ENCODE measurements at regions not wholly inside any gene's neighbourhood (a gene's known extent, or its start where the extent isn't known, plus 50 kb on each side); places are given as distances from the start of the nearest gene placed in this dataset.

DNA sequence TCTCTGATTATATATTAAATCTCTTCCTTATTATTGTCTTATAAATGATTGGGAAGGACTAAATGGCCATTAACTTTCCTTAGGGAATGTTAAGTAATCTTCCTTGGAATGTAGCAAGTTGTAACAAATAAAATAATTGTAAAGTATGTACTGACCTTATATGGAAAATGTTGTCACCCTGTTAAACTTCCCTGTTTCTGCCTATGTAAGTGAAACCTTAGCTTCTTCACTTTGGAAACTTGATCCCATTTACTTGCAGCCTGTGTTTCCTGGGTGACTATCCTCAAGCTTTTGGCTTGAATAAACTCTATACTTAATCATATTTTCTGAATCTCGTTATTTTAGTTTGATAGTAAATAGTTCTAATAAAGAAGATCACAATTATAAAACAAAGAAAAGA is 519.5 kb upstream of the PTCHD4 start:
- 90% methylated on average over 1 of the region's 1 CpG for WGBS
- no peak for DNase-seq (ENCODE audit: extremely low spot score)
- Histone ChIP-seq H3K27me3 (no peaks in the 10 kb centered on the region), H3K27ac (replicated peaks in 1 of 4) (no peak overlapping the region), H3K4me3 (no peak overlapping the region), H3K9me3 (no peaks in the 10 kb centered on the region), H3K36me3 (no peaks in the 10 kb centered on the region), H3K4me1 (no peaks in the 10 kb centered on the region)
- intact Hi-C loops (cut with DNase I) = no loop called here
- no peak for TF ChIP-seq POLR2A (IDR thresholded peaks at IDR 0.05; ENCODE audit: low read depth)
- TF ChIP-seq, protein P1, sequence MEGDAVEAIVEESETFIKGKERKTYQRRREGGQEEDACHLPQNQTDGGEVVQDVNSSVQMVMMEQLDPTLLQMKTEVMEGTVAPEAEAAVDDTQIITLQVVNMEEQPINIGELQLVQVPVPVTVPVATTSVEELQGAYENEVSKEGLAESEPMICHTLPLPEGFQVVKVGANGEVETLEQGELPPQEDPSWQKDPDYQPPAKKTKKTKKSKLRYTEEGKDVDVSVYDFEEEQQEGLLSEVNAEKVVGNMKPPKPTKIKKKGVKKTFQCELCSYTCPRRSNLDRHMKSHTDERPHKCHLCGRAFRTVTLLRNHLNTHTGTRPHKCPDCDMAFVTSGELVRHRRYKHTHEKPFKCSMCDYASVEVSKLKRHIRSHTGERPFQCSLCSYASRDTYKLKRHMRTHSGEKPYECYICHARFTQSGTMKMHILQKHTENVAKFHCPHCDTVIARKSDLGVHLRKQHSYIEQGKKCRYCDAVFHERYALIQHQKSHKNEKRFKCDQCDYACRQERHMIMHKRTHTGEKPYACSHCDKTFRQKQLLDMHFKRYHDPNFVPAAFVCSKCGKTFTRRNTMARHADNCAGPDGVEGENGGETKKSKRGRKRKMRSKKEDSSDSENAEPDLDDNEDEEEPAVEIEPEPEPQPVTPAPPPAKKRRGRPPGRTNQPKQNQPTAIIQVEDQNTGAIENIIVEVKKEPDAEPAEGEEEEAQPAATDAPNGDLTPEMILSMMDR (IDR thresholded peaks at IDR 0.05) = no peak
- no peak for TF ChIP-seq POLR2AphosphoS5 (IDR thresholded peaks at IDR 0.05)
- TF ChIP-seq EP300 (IDR thresholded peaks at IDR 0.05) = no peak

DNA sequence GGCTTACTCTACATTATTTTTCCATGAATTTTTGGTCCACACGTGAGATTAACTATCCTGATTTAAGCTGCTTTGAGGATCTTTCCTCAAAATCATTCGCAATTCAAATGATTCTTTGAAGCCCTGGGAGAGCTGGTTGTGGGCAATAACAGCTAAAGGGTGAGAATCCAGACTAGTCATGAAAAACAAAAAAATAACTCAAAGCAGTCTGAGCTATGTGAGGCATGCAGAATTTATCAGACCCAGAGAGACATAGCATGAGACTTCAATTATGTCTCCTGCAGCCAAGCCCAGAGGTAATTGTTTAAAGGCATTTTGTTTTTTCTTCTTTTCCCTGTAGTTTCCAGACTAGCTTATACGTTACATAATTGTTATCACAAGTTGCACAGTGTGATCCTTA is 517.3 kb upstream of the PTCHD4 start:
- no peaks in the 10 kb centered on the region for H3K27me3 ChIP-seq
- no peaks in the 10 kb centered on the region for H3K9me3 ChIP-seq
- H3K27ac ChIP-seq (replicated peaks in 1 of 4) = no peak overlapping the region
- no peaks in the 10 kb centered on the region for H3K36me3 ChIP-seq
- TF ChIP-seq POLR2AphosphoS5 (IDR thresholded peaks at IDR 0.05) = no peak
- TF ChIP-seq EP300 (IDR thresholded peaks at IDR 0.05) = no peak
- TF ChIP-seq, protein P1 (IDR thresholded peaks at IDR 0.05) = no peak
- TF ChIP-seq POLR2A (IDR thresholded peaks at IDR 0.05; ENCODE audit: low read depth) = no peak
- H3K4me1 ChIP-seq = no peaks in the 10 kb centered on the region
- intact Hi-C loops (cut with DNase I) = no loop called here
- no peak for DNase-seq (ENCODE audit: extremely low spot score)
- no peak overlapping the region for H3K4me3 ChIP-seq
- 72% methylated on average over 3 of the region's 3 CpGs for WGBS

DNA sequence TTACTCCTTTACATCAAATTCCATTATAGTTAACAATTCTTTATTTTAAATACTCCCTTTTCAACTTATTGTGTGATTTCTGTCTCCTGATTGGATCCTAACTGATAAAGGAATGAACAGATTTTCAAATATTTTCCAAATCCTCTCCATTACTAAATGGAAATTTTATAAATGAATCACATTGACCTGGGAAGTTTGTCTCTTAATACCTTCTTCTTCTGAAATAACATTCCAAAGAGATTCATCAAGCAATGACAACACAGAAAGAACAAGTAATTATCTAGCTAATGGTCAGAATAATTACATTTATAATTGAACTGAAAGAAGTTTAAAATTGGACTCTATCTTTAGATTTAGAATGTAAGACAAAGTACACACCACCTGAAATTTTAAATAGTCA is 515.4 kb upstream of the PTCHD4 start:
- H3K4me1 ChIP-seq = no peaks in the 10 kb centered on the region
- no peak for DNase-seq (ENCODE audit: extremely low spot score)
- TF ChIP-seq POLR2AphosphoS5 (IDR thresholded peaks at IDR 0.05) = no peak
- TF ChIP-seq, protein P1 (IDR thresholded peaks at IDR 0.05) = no peak
- no peak for TF ChIP-seq EP300 (IDR thresholded peaks at IDR 0.05)
- intact Hi-C loops (cut with DNase I) = no loop called here
- H3K27me3 ChIP-seq = no peaks in the 10 kb centered on the region
- no peak overlapping the region for H3K4me3 ChIP-seq
- no peak overlapping the region for H3K27ac ChIP-seq (replicated peaks in 1 of 4)
- H3K9me3 ChIP-seq = no peaks in the 10 kb centered on the region
- H3K36me3 ChIP-seq = no peaks in the 10 kb centered on the region

DNA sequence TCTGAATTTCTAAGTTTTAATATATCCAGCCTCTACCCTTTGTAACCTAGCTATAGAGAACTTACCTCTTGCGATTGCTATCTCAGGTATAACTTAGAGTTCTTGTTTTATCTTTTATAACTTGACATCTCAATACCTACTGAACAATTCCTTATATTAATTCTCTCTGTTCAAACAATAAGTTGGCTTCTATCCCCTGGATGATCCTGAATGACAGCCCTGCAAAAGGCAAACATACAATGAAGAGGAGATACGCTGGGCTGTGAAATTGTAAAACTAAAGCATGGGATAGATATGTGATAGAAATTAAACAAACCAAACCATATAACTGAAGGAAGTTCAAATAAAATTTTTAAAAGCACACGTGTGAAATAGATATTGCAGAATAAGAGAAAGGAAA is 513.6 kb upstream of the PTCHD4 start:
- 80% methylated on average over 3 of the region's 3 CpGs for WGBS
- intact Hi-C loops (cut with DNase I) = no loop called here
- no peaks in the 10 kb centered on the region for H3K9me3 ChIP-seq

DNA sequence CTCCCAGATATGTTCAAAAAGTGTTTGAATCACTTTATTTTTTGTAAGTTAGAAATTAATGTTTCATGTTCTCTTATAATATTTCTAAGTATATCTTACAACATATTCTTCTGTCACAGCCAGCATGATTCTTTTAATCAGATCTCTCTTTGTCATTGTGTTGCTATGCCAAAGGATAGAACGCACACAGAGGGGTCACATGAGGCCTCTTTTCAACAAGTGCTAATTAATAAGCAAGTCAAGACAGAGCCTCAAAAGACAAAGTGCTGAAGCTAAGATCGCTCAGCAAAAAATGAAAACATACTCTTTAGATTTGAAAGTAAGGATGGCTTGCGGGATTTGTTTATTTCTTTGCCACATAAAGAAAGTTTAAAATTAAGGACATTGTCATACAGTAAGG is 508.8 kb upstream of the PTCHD4 start:
- Histone ChIP-seq H3K9me3 (peaks cover 0 to 4% (median 0%) of the 10 kb centered on the region in 4 donors), H3K27ac (replicated peaks in 1 of 4) (no peak overlapping the region), H3K27me3 (no peaks in the 10 kb centered on the region), H3K4me1 (no peaks in the 10 kb centered on the region), H3K36me3 (no peaks in the 10 kb centered on the region), H3K4me3 (no peak overlapping the region)
- 22% methylated on average over 3 of the region's 3 CpGs for WGBS
- DNase-seq (ENCODE audit: extremely low spot score) = no peak
- TF ChIP-seq POLR2AphosphoS5 (IDR thresholded peaks at IDR 0.05) (no peak), POLR2A (IDR thresholded peaks at IDR 0.05; ENCODE audit: low read depth) (no peak), EP300 (IDR thresholded peaks at IDR 0.05) (no peak)
- TF ChIP-seq, protein P1 (IDR thresholded peaks at IDR 0.05) = no peak
- intact Hi-C loops (cut with DNase I) = no loop called here

More for the DNA sequence above, 513.6 kb upstream of the PTCHD4 start:
- H3K4me1 ChIP-seq = no peaks in the 10 kb centered on the region
- H3K27ac ChIP-seq (replicated peaks in 1 of 4) = no peak overlapping the region
- H3K27me3 ChIP-seq = no peaks in the 10 kb centered on the region
- no peak for DNase-seq (ENCODE audit: extremely low spot score)
- no peak overlapping the region for H3K4me3 ChIP-seq
- H3K36me3 ChIP-seq = no peaks in the 10 kb centered on the region
- TF ChIP-seq POLR2AphosphoS5 (IDR thresholded peaks at IDR 0.05) = no peak
- no peak for TF ChIP-seq EP300 (IDR thresholded peaks at IDR 0.05)
- TF ChIP-seq, protein P1 (IDR thresholded peaks at IDR 0.05) = no peak
- no peak for TF ChIP-seq POLR2A (IDR thresholded peaks at IDR 0.05; ENCODE audit: low read depth)

Data from esophagus muscularis mucosa (tissue), 4 donors.